ENCODE measurements at regions not wholly inside any gene's neighbourhood (a gene's known extent, or its start where the extent isn't known, plus 50 kb on each side); places are given as distances from the start of the nearest gene placed in this dataset.

DNA sequence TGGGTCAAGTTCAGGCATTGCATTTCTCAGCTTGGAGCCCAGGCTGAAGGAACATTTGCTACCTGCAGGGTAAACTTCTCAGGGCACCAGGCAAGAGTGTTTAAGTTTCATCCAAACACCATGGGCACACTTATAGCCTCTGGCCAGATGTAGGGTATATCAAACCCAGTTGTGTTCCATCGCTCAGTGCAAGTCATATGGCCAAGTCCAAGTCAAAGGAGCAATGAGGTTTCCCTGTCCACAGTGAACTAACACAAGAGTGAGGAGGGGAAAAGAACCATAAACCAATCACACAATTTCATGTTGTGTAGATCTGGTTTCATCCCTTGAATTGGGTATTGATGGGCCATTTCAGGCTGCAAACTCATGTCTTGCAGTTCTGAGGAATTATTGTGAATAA, 107.2 kb downstream of the SOX11 start:
- TF ChIP-seq, protein P1, sequence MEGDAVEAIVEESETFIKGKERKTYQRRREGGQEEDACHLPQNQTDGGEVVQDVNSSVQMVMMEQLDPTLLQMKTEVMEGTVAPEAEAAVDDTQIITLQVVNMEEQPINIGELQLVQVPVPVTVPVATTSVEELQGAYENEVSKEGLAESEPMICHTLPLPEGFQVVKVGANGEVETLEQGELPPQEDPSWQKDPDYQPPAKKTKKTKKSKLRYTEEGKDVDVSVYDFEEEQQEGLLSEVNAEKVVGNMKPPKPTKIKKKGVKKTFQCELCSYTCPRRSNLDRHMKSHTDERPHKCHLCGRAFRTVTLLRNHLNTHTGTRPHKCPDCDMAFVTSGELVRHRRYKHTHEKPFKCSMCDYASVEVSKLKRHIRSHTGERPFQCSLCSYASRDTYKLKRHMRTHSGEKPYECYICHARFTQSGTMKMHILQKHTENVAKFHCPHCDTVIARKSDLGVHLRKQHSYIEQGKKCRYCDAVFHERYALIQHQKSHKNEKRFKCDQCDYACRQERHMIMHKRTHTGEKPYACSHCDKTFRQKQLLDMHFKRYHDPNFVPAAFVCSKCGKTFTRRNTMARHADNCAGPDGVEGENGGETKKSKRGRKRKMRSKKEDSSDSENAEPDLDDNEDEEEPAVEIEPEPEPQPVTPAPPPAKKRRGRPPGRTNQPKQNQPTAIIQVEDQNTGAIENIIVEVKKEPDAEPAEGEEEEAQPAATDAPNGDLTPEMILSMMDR (IDR thresholded peaks at IDR 0.05; ENCODE audit: borderline replicate concordance, extremely low read depth, low read length, poor library complexity, severe bottlenecking), result no peak
- no peak for TF ChIP-seq EZH2 (IDR thresholded peaks at IDR 0.05; ENCODE audit: borderline replicate concordance, low read depth, low read length, severe bottlenecking)
- Histone ChIP-seq H3K9me3 (ENCODE audit: insufficient read depth, low read length, severe bottlenecking) (peaks cover 5% of the 10 kb centered on the region), H3K27ac (ENCODE audit: low read length) (no peak overlapping the region), H3K4me3 (ENCODE audit: low read depth in 1 of 2, low read length in 2 of 2) (no peak overlapping the region), H3K9ac (ENCODE audit: low read depth, low read length) (no peak overlapping the region), H3K36me3 (ENCODE audit: insufficient read depth, low read length) (no peaks in the 10 kb centered on the region), H3K79me2 (ENCODE audit: insufficient read depth, low read length) (no peaks in the 10 kb centered on the region), H3K4me2 (ENCODE audit: insufficient read depth, low read length) (no peak overlapping the region), H3K4me1 (ENCODE audit: insufficient read depth, low read length) (no peaks in the 10 kb centered on the region), H3K27me3 (ENCODE audit: insufficient read depth, low read length, poor library complexity) (no peaks in the 10 kb centered on the region), H2AFZ (ENCODE audit: low read depth, low read length) (no peak overlapping the region), H4K20me1 (ENCODE audit: insufficient read depth, low read length) (no peaks in the 10 kb centered on the region)
- no peak for DNase-seq
- no peak for ATAC-seq (ENCODE audit: insufficient read depth, low read depth)

DNA sequence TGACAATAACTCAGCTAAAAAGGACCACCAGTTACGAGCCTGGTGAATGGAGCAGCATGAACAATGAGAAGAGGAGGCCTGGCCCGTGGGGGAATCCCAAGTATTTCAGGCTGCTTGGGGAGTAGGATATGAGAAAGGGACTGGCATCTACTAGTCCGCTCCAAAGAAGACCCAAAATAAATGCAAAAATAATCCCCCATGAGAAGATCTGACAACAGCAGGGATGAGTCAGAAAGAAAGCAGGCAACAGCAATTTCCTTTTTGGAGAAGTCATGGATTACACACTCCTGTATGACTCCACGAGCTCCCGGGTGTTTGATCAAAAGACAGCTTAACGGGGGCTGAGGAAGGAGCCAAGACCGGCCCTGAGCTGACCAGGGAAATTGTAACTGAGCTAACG, 111.4 kb downstream of the SOX11 start:
- no peak overlapping the region for H2AFZ ChIP-seq (ENCODE audit: low read depth, low read length)
- no peak for TF ChIP-seq EZH2 (IDR thresholded peaks at IDR 0.05; ENCODE audit: borderline replicate concordance, low read depth, low read length, severe bottlenecking)
- TF ChIP-seq, protein P1 (IDR thresholded peaks at IDR 0.05; ENCODE audit: borderline replicate concordance, extremely low read depth, low read length, poor library complexity, severe bottlenecking), result no peak
- no peak overlapping the region for H3K9ac ChIP-seq (ENCODE audit: low read depth, low read length)
- no peaks in the 10 kb centered on the region for H3K36me3 ChIP-seq (ENCODE audit: insufficient read depth, low read length)
- H3K27me3 ChIP-seq (ENCODE audit: insufficient read depth, low read length, poor library complexity), result no peaks in the 10 kb centered on the region
- DNase-seq (no peak), ATAC-seq (ENCODE audit: insufficient read depth, low read depth) (no peak)
- no peaks in the 10 kb centered on the region for H4K20me1 ChIP-seq (ENCODE audit: insufficient read depth, low read length)
- H3K27ac ChIP-seq (ENCODE audit: low read length), result no peak overlapping the region
- no peak overlapping the region for H3K4me2 ChIP-seq (ENCODE audit: insufficient read depth, low read length)
- H3K9me3 ChIP-seq (ENCODE audit: insufficient read depth, low read length, severe bottlenecking), result peaks cover 5% of the 10 kb centered on the region
- H3K4me1 ChIP-seq (ENCODE audit: insufficient read depth, low read length), result no peaks in the 10 kb centered on the region
- no peak overlapping the region for H3K4me3 ChIP-seq (ENCODE audit: low read depth in 1 of 2, low read length in 2 of 2)
- no peaks in the 10 kb centered on the region for H3K79me2 ChIP-seq (ENCODE audit: insufficient read depth, low read length)

DNA sequence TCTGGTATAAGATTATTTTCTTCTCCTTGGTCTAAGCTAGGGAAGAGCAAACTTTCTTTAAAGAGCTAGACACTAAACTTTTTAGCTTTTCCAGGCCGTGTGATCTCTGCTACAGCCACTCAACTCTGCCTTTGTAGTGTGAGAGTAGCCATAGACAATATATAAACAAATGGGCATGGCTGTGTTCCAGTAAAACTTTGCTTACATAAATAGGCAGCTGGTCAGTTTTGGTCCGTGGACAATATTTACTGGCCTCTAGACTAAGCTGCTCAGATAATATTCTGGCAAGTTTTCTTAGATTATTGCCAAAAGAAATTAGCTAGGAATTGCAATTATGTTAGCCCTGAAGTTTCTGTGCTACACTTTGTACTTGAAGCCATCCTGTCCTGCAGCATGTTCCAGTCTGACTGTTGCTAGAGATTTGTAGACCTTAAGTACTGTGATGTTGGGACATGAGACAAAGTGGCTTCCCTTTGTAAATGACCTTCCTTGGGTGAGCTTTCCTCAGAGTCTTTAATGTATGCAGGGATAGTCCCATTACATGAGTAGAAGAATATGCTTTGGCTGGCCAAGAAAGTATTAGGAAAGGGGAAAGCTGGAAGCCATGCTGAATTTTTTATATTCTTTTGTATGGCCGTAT, 126.9 kb downstream of the SOX11 start:
- no peaks in the 10 kb centered on the region for H3K36me3 ChIP-seq (ENCODE audit: insufficient read depth, low read length)
- H3K79me2 ChIP-seq (ENCODE audit: insufficient read depth, low read length), result no peaks in the 10 kb centered on the region
- H3K4me2 ChIP-seq (ENCODE audit: insufficient read depth, low read length), result no peak overlapping the region
- no peak overlapping the region for H3K27ac ChIP-seq (ENCODE audit: low read length)
- H3K4me3 ChIP-seq (ENCODE audit: low read depth in 1 of 2, low read length in 2 of 2), result no peak overlapping the region
- H3K4me1 ChIP-seq (ENCODE audit: insufficient read depth, low read length), result no peaks in the 10 kb centered on the region
- no peak overlapping the region for H3K9ac ChIP-seq (ENCODE audit: low read depth, low read length)
- TF ChIP-seq EZH2 (IDR thresholded peaks at IDR 0.05; ENCODE audit: borderline replicate concordance, low read depth, low read length, severe bottlenecking), result no peak
- TF ChIP-seq, protein P1 (IDR thresholded peaks at IDR 0.05; ENCODE audit: borderline replicate concordance, extremely low read depth, low read length, poor library complexity, severe bottlenecking), result no peak
- H3K9me3 ChIP-seq (ENCODE audit: insufficient read depth, low read length, severe bottlenecking), result no peaks in the 10 kb centered on the region
- no peaks in the 10 kb centered on the region for H4K20me1 ChIP-seq (ENCODE audit: insufficient read depth, low read length)
- ATAC-seq (ENCODE audit: insufficient read depth, low read depth) (no peak), DNase-seq (no peak)
- no peak overlapping the region for H2AFZ ChIP-seq (ENCODE audit: low read depth, low read length)
- H3K27me3 ChIP-seq (ENCODE audit: insufficient read depth, low read length, poor library complexity), result no peaks in the 10 kb centered on the region
